ENCODE measurements at regions not wholly inside any gene's neighbourhood (a gene's known extent, or its start where the extent isn't known, plus 50 kb on each side); places are given as distances from the start of the nearest gene placed in this dataset.

DNA sequence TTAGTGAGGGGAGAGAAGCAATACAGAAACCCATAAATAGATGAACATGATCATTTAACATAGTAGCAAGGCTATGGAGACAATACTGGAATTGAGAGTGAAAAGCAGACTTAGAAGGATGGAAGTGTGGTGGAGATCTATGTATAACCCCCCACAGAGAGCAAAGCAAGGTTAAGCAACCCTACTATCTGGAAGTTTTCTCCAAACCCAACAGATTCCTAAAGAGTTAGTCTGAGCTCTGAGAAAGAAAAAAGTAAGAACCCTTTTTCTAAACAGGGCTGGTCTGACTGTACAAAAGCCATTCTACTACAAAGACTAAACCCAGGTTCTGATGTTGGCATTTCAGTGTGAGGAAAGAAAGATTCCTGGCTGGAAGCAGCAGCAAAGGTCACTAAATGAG, 153.2 kb downstream of the WNT5A start:
- Histone ChIP-seq H3K9me3 (replicated peaks) (no peaks in the 10 kb centered on the region), H3K4me3 (no peak overlapping the region), H3K4me1 (no peaks in the 10 kb centered on the region), H3K27me3 (ENCODE audit: low read depth) (peaks cover 14% of the 10 kb centered on the region), H3K36me3 (no peaks in the 10 kb centered on the region), H3K27ac (replicated peaks) (no peak overlapping the region)
- no peak for DNase-seq
- TF ChIP-seq, protein P1, sequence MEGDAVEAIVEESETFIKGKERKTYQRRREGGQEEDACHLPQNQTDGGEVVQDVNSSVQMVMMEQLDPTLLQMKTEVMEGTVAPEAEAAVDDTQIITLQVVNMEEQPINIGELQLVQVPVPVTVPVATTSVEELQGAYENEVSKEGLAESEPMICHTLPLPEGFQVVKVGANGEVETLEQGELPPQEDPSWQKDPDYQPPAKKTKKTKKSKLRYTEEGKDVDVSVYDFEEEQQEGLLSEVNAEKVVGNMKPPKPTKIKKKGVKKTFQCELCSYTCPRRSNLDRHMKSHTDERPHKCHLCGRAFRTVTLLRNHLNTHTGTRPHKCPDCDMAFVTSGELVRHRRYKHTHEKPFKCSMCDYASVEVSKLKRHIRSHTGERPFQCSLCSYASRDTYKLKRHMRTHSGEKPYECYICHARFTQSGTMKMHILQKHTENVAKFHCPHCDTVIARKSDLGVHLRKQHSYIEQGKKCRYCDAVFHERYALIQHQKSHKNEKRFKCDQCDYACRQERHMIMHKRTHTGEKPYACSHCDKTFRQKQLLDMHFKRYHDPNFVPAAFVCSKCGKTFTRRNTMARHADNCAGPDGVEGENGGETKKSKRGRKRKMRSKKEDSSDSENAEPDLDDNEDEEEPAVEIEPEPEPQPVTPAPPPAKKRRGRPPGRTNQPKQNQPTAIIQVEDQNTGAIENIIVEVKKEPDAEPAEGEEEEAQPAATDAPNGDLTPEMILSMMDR (IDR thresholded peaks at IDR 0.05; ENCODE audit: borderline replicate concordance): no peak
- intact Hi-C loops (cut with micrococcal nuclease): no loop called here

DNA sequence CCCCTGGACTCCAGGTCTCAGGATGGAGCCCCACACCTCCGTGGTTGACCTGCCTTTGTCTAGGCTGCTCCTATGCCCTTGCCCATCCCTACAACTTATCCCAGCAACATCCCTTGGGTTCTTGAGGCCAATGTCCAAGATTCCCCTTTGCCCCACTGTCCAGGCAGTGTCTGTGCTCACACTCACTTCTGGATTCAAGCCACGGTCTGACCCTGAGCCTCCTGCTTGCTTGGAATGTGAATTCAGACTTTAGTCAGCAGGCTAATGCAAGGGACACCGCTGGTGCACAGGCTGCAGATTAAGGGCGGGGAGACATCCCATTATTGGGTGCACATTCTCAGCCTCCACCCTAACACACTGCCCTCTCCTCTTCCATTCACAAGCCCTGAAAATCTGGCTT, 154.1 kb downstream of the WNT5A start:
- Histone ChIP-seq H3K27me3 (ENCODE audit: low read depth) (peaks cover 14% of the 10 kb centered on the region), H3K27ac (replicated peaks) (no peak overlapping the region), H3K36me3 (no peaks in the 10 kb centered on the region), H3K4me3 (no peak overlapping the region), H3K9me3 (replicated peaks) (no peaks in the 10 kb centered on the region), H3K4me1 (no peaks in the 10 kb centered on the region)
- DNase-seq: no peak
- intact Hi-C loops (cut with micrococcal nuclease): no loop called here
- TF ChIP-seq, protein P1 (IDR thresholded peaks at IDR 0.05; ENCODE audit: borderline replicate concordance): no peak

DNA sequence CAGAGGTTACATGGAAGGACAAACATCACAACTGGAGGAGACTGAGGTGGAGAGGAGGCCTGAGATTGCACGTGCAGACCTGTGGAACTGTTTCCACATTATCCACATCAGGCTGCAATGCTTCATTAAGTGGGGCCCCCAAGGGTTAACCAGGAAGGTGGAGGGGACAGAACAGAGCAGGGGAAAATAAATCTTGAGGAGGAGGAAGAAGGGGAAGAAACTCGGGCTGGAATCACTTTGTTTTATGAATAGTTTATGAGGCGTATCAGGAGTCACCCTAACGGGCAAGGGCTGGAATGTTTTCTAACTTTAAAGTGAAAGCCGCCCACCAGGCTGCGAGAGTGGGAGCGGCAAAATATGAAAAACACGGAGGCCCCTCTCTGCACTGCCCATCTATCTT, 154.9 kb downstream of the WNT5A start:
- H3K4me3 ChIP-seq: no peak overlapping the region
- H3K4me1 ChIP-seq: no peaks in the 10 kb centered on the region
- intact Hi-C loops (cut with micrococcal nuclease): no loop called here
- H3K27ac ChIP-seq (replicated peaks): no peak overlapping the region
- TF ChIP-seq, protein P1 (IDR thresholded peaks at IDR 0.05; ENCODE audit: borderline replicate concordance): no peak
- DNase-seq: no peak
- no peaks in the 10 kb centered on the region for H3K9me3 ChIP-seq (replicated peaks)
- H3K36me3 ChIP-seq: no peaks in the 10 kb centered on the region
- peaks cover 10% of the 10 kb centered on the region for H3K27me3 ChIP-seq (ENCODE audit: low read depth)

DNA sequence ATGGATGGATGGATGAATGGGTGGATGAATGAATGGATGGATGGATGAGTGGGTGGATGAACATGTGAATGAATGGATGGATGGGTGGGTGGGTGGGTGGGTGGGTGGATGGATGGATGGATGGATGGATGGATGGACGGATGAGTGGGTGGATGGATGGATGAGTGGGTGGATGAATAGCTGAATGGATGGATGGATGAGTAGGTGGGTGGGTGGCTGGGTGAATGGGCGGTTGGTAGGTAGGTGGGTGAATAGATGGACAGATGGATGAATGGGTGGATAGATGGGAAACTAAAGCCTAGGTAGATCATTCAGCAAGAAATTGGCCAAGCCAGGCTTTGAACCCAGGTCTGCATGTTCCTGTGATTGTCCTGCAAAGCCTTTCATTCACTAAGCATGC, 155.6 kb downstream of the WNT5A start:
- TF ChIP-seq, protein P1 (IDR thresholded peaks at IDR 0.05; ENCODE audit: borderline replicate concordance): no peak
- no peak overlapping the region for H3K27ac ChIP-seq (replicated peaks)
- H3K27me3 ChIP-seq (ENCODE audit: low read depth): peaks cover 4% of the 10 kb centered on the region
- DNase-seq: no peak
- no peaks in the 10 kb centered on the region for H3K9me3 ChIP-seq (replicated peaks)
- H3K4me3 ChIP-seq: no peak overlapping the region
- no peaks in the 10 kb centered on the region for H3K36me3 ChIP-seq
- no peaks in the 10 kb centered on the region for H3K4me1 ChIP-seq
- intact Hi-C loops (cut with micrococcal nuclease): no loop called here

DNA sequence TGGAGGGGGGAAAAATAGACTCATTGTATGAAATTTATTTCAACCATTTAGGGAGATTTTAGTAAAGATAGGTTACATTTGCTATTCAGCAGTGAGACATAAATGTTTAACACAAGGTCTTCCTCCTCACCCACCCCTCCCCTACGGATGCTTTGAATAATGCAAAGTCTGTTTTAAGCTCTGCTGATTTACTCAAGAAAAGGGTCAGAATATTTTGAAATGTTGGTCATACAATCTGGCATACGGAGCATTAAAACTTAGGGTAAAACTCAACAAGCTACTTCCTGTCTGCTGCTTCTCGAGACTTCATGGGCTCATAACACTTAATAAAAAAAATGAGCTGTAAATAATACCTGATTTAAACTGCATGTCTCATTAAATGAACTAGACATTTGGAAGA, 156.3 kb downstream of the WNT5A start:
- H3K4me3 ChIP-seq: no peak overlapping the region
- TF ChIP-seq, protein P1 (IDR thresholded peaks at IDR 0.05; ENCODE audit: borderline replicate concordance): no peak
- H3K27ac ChIP-seq (replicated peaks): no peak overlapping the region
- no peaks in the 10 kb centered on the region for H3K36me3 ChIP-seq
- no peaks in the 10 kb centered on the region for H3K9me3 ChIP-seq (replicated peaks)
- no peak for DNase-seq
- H3K27me3 ChIP-seq (ENCODE audit: low read depth): no peaks in the 10 kb centered on the region
- intact Hi-C loops (cut with micrococcal nuclease): no loop called here
- no peaks in the 10 kb centered on the region for H3K4me1 ChIP-seq

DNA sequence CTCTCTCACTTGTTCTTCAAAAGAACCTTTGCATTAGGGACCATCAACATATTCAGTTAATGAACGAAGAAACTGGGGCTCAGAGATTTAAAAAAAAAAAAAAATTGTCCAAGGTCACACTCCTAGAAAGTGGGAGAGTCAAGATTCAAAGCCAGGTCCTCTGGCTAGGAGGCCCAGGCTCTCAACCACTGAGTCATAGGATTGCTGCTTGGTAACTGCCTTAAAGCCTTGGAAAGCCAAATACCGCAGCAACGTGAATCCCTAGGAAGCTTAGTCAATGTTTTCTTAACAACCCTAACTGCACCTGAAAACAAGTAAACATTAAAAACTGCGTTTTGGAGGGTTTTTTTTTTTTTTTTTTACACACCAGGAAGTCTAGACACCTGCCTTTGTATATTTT, 156.8 kb downstream of the WNT5A start:
- Histone ChIP-seq H3K4me1 (no peaks in the 10 kb centered on the region), H3K27ac (replicated peaks) (no peak overlapping the region), H3K9me3 (replicated peaks) (no peaks in the 10 kb centered on the region), H3K4me3 (no peak overlapping the region), H3K27me3 (ENCODE audit: low read depth) (peaks cover under 1% of the 10 kb centered on the region), H3K36me3 (no peaks in the 10 kb centered on the region)
- TF ChIP-seq, protein P1 (IDR thresholded peaks at IDR 0.05; ENCODE audit: borderline replicate concordance): no peak
- intact Hi-C loops (cut with micrococcal nuclease): no loop called here
- no peak for DNase-seq

All from left ventricle myocardium inferior (tissue), 1 donor.